ENCODE measurements at regions not wholly inside any gene's neighbourhood (a gene's known extent, or its start where the extent isn't known, plus 50 kb on each side); places are given as distances from the start of the nearest gene placed in this dataset.
A peak's percentile ranks its signal among the peaks of the same experiment; 100 is the strongest.

DNA sequence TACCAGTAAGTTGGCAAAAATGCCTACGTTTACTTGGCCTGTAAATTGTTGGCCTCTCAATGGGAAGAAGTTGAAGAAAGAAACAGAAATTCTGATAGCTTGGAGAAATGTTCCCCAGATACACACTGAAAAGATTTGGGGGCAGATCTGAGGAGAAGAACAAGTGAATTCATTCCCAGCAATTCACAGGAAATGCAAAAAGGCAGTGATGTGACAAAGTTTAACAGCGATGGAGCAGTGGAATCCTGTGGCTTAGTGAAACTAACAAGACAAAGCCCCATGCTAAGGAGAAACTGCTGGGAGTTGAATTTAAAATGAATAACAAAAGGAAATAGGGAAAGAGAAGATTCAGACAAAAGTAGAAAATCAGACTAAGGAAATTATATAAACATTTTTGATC is 213.2 kb upstream of the EDIL3 start:
- no peak for DNase-seq

DNA sequence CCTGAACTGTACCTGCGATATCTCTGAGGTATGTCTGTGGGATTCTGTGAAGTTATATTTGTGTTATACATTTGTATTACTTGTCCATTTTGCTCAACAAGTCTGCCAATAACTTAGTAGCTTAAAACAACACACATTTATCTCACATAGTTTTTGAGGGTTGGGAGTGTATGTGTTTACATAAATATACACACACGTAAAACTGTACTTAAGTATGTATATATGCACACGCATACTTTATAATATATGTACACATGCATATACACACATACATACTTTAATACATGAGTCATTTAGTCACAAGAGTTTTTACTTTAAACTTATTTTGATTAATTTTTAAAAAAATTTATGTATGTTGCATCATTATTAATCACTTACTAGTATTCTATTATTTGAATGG is 205.9 kb upstream of the EDIL3 start:
- no peak for DNase-seq

DNA sequence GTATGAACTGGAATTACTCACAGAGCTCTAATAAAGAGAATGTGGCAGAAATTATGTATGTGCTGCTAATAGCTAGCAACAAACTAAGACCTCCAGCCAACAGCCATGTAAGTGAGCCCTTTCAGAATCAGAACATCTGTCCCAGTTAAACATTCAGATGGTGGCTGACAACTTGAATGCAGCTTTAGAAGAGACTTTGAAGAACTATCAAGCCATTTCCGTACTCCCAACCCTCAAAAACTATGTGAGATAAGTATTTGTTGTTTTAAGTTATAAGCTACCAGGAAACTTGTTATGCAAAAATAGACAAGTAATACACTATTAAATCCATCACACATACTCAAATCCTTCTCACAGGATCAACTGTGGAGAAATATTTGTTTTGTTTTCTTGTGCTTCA is 205.2 kb upstream of the EDIL3 start:
- DNase-seq = no peak

DNA sequence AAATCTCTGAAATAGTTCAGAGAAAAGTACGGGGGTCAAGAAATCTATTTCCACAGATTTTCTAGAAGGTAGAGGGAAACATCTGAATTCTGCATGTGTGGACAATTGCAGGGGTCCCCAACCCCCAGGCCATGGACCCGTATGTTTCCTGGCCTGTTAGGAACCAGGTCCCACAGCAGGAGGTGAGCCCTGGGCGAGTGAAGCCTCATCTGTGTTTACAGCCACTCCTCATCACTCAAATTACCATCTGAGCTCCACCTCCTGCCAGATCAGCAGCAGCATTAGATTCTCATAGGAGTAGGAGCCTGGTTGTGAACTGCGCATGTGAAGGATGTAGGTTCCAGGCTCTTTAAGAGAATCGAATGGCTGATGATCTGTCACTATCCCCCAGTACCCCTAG is 200.5 kb upstream of the EDIL3 start:
- DNase-seq = peak; percentile 47

DNA sequence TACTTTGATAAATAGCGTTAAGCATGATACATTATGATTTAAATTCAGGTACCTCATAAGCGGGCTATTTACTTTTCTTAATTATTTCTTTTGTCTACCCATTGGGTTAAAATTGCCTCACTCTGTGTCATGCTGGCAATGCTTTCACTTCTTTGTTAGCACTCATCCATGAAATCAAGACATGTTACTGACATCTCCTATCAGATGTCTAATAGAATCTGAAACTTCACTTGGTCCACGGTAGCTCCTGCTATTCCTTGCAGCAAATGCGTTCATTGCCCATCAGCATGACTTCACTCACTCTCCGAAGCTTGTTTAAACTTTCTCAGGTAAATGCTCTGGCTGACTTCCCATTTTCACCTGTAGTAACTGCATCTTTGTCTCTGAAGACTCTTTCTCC is 193.5 kb upstream of the EDIL3 start:
- DNase-seq = peak; percentile 66

DNA sequence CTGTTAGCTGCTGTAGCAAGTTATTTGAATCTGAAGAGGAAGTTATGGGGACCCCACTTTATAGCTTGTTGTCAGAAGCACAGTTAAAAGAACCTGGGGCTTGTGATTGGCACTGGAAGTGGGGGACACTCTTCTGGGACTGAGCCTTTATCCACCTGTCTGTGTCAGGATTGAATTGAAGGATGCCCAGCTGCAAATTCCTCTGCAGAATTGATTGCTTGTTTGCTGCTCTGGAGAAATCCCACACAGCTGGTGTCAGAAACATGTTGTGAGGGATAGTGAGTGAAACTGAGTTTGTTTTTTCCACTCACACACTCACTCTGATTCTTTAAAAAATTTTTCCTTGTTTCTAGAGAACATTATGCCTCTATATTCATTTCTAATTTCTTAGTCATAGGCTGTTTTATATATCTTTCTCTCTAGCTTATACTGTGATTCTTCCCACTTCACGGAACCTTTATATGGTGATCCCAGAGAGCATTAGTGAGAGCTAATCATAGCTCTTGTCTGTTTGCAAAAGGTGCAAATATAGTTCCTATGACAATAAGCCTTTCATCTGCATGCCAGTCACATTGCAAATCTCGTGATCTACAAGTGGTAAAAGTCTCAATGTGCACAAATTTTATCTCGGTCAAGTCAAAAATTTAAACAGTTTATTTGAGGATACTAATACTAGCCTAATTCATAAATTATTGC is 188.5 kb upstream of the EDIL3 start:
- no peak for DNase-seq

DNA sequence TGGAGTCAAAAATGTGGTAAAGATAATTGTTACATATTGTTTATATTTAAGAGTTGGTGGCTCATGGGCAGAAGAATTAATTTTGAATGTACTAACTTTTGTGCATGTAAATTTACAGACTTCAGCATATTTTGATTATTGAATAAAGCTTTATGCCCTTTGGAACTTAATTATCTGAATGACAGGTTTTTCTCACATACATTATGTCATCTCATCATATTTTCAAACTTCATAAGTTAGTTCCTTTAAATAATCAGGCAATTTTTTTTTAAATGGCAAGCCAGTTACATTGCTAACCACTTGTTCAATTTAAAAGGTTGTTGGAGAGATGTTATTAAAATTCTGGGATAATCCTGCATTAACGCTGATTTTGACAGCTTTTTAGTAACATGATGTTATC is 184.6 kb upstream of the EDIL3 start:
- no peak for DNase-seq

DNA sequence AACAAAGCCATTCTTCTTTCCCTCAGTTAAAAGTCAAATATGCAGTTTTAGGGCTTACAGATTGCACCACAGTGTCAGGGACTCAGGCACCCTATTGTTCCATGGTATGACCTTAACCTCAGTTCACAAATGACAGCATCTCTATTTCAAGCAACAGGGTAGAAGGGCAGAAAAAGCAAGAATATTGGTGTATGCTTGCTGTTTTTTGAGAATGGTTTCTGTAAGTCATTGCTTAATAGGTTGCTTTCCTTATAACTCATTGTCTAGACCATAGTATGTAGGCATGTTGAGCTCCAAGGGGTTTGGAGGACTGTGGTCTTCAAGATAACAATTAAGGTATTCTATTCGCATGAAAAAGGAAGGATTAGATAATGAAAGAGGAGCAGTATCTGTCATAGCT is 183.5 kb upstream of the EDIL3 start:
- DNase-seq = peak; percentile 35

DNA sequence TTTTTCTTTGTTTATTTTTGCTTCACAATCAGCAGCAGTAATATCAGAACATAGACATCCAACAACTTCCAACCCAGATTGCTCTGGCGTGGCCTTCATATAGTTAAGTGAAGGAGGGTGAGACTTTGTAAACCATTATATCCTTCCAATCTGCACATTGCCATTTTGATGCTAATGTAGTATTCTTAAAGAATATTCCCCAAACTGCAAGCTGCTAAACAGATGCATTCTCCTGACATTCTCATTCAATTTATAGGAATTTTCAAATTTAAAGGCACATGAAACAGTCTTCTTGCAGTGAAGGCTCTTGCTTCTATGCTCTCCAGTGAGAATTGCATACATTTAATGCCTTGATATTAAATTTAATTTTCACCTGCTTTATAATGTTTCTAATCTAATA is 181.2 kb upstream of the EDIL3 start:
- no peak for DNase-seq

DNA sequence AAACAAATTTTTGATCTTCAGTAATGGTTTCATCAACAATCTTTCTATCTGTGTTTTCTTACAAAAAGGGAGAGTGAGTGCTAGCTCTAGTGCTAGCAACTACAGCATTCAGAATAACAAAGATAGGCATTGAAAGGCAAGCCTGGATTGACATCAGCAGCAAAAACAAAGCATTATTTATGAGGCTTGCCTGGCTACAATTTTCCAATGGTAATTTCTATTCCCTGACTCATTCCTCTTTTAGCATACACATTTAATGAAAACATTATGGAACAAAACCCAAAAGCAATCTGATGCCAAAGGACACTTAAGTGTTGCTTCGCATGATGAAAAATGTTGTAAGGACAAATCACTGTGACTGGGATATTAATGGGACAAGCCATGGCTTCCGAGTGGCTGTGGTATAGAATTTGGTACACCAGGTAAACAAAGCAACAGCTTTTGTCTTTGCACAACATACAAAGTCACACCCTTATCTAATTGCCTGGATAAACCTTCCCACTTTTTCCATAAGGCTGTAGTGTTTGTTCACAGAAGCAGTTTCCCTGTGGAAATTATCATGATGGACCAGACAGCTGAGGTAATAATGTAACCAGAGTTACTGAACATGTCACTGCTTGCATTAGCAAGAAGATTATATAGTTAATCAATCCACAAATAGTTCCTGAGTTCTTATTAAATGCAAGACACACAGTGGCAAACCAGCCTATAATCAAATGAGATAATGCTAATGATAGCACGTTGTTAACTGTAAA is 179.8 kb upstream of the EDIL3 start:
- peak; percentile 98 for DNase-seq

DNA sequence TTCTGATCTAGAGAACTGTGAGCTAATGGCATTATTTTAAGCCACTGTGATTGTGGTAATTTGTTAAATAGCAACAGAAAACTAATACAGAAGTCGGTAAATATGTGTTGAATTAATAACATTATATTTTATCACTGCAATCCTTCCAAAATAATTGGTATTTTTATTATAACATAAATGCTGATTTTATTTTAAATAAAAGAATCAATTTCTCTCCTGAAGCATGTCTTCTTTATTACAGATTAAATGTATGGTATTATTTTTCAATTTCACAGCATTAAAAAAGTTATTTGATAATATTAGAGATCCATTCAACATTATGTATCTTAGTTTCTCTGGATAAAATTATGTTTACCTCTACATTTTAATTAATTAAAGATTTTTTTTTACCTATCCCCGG is 165.5 kb upstream of the EDIL3 start:
- DNase-seq = no peak

DNA sequence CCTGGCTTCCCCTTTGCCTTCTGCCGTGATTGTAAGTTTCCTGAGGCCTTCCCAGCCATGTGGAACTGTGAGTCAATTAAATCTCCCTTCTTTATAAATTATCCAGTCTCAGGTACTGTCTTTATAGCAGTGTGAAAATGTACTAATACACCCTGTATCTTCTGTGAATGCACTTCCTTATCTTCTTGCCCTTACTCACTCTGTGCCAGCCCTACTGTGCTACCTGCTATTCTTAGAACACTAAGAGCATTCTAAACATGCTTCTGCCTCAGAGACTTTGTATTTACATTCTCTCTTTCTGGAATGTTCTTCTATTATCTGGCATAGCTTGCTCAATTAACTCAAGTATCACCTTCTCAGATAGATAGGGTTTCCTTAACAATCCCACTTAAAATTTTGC is 164.4 kb upstream of the EDIL3 start:
- DNase-seq = no peak

DNA sequence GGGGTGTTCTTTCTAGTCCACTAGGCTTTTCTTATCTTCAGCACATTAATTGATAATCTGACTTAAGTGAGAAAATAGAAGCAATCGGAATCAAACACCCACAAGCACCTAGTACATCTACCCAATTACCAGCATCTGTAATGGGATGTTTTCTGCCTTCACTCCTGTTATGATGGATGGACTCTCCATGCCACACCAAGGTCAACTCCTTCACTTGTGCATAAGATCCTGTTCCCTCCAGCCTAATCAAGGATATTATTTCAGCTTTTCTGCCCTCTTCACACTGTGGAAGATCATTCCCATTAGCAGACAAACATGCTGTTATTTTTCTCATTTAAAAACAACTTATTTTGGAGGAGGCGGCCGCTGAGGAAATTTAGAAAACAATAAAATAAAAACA is 162.0 kb upstream of the EDIL3 start:
- DNase-seq = no peak

DNA sequence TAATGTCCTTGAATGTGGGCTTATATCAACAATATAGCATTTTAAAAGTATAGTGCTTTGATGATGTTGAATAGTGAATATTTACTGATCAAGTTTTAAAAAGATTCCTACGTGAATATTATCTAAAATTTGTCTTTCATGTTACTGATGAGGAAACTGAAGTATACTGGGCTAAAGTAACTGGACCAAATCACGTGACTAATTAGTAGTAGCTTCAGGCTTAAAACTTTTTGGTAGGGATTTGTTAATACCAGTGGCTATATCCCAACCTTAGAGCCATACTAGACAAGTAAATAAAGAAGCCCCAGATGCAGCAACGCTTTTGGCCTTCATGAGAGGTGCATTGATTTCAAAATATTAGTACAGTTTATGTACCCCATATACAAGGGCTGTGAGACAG is 152.1 kb upstream of the EDIL3 start:
- no peak for DNase-seq

DNA sequence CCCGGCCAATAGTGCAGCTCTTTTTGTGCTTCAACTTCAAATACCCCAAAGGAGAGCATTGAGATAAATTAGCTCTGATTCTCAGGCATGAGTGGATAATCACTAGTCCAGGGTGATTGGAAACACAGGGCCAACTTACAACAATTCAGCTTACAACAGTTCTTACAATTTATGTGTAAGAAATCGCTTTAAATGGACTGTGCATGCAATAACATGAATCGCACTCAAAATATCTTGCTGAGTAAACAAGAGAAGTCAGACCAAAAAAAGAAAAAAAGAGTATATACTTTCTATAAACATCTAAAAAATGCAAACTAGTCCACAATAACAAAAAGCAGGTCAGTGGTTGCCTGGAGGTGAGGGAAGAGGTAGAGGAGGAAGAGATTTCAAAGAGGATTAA is 150.6 kb upstream of the EDIL3 start:
- DNase-seq = no peak

DNA sequence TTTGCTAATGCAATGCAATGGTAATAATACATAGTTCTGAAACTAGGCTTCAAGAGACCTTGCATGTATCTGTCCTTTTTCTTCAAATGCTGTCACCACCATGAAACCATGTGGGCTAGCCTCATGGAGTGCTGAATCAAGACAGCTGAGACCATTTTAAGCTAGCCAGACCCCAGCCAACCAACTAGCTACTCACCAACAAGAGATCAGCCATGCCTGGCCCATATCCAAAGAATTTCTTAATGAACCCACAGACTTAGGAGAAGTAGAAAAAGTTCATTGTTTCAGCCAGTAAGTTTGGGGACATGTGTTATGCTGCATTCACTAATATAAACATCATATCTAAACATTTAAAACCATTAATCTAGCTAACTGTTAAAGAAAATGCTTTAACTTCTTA is 139.8 kb upstream of the EDIL3 start:
- DNase-seq = no peak

DNA sequence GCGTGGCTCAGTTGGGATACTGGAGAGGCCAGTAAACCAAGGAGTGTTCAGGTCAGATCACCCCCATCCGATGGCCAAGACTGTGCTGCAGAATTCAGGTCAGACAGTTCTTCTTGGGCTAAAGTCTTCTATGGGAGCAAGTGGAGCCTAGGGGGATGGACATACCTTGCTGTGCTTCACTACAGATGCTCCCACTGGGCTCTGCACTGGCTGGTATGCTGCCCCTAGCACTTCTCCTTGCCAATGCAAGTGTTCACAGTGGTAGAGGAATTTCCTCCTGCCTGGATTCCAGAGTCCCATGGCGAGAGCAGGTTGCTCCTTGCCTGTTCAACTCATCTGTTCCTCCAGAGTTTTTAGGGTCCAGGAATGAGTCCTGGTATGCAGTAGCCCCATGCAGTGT is 134.2 kb upstream of the EDIL3 start:
- DNase-seq = no peak

DNA sequence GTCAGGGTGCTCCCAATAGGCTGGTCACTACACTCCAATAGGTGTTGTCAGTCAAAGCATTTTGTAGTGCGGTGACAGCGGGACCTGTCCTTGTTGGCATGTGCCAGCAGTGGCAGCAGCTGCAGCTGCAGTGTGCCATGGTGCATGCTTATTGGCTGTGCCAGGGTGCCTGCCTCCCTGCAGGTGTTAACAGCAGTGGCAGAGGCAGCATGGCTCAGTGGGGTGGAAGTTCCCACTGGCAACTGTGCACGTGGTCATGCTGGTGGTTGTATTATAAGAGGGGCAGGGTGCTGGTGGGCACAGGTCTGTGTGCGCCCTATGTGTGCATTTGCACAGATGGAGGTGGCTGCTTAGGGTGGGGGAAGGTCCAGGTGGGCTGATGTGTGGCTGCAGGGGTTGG is 133.7 kb upstream of the EDIL3 start:
- DNase-seq = no peak

DNA sequence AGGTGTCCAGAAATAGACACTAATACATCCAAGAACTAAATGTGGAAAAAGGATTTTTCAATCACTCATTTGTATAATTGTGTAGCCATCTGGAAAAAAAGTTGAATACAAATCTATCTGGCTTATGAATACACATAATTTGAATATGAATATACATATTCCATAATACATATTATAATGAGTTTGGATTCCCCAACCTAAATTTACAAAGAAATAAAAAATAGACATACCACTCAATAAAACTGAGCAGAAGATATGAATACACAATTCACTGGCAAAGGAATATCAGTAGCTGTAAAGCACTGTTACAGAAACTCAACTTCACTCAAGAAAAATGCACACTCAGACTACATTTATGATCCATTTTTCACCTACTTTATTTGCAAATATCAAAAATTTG is 121.9 kb upstream of the EDIL3 start:
- no peak for DNase-seq

DNA sequence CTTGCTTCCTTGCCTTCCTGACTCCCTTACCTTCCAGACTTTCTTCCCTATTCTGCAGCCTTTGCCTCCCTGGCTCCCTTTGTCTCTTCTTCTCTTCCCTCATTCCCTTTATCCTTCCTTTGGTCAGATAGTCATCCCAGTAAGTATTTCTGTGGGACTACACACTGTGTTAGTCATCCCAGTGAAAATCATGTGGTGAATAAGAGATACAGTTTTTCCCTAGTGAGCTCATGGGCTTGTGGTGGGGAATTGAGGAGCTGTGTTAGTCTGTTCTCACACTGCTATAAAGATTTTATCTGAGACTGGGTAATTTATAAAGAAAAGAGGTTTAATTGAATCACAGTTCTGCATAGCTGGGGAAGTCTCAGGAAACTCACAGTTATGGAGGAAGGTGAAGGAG is 109.8 kb upstream of the EDIL3 start:
- peak; percentile 42 for DNase-seq

DNA sequence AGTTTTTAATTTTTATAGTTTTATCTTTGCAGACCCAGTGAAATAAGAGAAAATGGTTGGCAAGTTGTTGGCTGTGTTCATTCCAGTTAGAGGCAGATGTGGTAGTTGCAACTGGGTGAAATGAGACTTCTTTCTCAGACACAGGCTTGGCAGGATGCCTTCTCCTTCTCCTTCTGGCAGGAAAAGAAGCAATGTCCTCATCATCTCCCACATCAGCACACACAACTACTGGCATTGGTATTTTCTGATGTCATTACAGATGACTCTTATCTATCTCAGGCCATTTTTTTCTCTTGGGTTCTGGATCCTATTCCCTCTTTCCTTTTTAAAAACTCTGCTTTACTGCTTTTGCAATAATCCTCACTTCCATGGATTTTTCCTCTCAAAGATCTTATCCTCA is 103.3 kb upstream of the EDIL3 start:
- peak; percentile 11 for DNase-seq

DNA sequence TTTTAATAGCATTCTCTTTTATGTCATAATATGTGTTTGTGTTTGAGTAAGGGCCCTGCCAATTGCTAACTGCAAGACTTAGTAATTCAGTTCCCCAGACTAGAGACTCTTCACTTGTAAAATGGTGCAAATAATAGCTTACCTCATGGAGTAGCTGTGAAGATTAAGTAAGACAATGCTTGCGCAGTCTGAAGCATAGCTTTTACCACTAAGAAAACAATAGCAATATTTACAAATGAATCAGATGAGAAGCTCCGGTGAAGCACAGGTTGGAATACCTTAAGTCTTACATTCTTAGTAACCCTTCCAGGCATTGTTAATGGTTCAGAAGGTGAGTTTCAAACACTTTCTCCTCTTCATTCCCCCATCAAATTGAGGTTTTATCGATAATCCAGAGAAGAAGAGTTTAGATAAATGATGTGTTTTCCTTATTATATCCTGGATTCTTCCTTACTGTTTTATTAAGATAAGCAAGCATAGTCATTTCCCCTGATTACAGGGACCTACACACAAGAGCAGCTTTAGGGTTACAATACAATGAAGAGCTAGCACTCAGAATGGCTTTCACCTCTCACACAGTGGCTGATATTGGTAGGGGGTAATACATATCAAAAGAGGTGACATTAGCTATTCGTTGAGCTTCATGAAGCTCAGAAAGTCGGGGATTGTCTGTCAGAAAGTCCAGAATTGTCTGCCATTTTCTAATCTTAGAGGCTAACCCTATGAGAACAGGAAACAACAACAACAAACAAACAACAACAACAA is 96.4 kb upstream of the EDIL3 start:
- no peak for DNase-seq

DNA sequence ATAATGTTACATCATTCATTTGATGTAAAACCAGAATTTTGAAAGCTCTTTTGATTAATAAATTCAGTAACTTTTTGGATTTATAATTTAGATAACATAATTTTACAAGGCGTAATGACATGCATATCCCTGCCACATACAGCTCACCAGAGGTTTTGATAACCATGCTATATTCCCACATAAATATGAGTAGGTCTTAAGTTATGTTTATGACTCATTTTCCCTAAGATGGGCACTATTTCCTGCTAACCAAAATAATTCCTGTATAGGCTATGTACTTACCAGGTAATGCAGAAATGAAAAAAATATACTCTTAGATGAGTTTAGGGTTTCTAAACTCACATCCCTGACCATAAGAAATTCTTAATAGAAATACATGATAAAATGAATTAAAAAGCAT is 93.9 kb upstream of the EDIL3 start:
- DNase-seq = no peak

DNA sequence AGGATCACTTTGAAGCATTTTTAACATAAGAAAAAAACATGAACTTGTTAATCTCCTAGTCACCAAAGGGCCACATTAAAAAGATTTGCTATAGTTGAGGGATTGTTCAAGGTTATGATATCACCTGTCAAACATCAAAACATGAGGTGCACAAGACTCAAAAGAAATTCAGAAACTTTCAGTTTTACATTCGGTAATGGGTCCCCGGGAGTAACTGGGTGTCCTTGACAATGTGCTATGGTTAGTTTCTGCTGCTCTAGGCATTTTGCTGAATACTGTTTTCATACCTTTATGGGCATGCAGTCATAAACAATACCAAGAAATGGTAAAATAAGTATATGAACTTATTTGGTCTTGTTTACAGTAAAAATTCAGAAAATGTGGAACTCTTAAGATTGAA is 92.8 kb upstream of the EDIL3 start:
- DNase-seq = no peak
